ENCODE measurements at regions not wholly inside any gene's neighbourhood (a gene's known extent, or its start where the extent isn't known, plus 50 kb on each side); places are given as distances from the start of the nearest gene placed in this dataset.
"Not testable (repeated sequence)": the region's sequence is repeated elsewhere in the genome, so short reads cannot be mapped to it uniquely, and the experiment has no call there.

DNA sequence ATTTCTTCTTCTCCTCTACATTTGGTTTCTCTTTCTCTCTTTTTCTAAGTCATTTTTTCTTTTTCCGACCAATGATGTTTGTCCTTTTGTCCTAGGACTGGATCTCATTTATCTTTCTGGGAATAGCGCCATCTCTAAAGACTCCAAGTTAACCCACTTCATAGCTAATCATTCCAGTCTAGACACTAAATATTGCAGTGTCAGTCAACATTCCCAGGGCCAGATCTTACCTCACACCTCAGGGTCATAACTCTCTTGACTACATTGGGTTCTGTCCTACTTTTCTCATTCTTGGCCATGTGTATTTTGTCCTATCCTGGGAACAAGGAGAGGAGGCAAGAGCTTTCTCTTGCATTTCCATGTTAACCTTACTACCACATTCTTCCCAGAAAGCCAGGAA, 83.6 kb upstream of the LYSMD4 start:
- TF ChIP-seq, protein P1, sequence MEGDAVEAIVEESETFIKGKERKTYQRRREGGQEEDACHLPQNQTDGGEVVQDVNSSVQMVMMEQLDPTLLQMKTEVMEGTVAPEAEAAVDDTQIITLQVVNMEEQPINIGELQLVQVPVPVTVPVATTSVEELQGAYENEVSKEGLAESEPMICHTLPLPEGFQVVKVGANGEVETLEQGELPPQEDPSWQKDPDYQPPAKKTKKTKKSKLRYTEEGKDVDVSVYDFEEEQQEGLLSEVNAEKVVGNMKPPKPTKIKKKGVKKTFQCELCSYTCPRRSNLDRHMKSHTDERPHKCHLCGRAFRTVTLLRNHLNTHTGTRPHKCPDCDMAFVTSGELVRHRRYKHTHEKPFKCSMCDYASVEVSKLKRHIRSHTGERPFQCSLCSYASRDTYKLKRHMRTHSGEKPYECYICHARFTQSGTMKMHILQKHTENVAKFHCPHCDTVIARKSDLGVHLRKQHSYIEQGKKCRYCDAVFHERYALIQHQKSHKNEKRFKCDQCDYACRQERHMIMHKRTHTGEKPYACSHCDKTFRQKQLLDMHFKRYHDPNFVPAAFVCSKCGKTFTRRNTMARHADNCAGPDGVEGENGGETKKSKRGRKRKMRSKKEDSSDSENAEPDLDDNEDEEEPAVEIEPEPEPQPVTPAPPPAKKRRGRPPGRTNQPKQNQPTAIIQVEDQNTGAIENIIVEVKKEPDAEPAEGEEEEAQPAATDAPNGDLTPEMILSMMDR (IDR thresholded peaks at IDR 0.05) = not testable (repeated sequence)
- TF ChIP-seq POLR2A (IDR thresholded peaks at IDR 0.05) = not testable (repeated sequence)
